ENCODE measurements at regions not wholly inside any gene's neighbourhood (a gene's known extent, or its start where the extent isn't known, plus 50 kb on each side); places are given as distances from the start of the nearest gene placed in this dataset.

DNA sequence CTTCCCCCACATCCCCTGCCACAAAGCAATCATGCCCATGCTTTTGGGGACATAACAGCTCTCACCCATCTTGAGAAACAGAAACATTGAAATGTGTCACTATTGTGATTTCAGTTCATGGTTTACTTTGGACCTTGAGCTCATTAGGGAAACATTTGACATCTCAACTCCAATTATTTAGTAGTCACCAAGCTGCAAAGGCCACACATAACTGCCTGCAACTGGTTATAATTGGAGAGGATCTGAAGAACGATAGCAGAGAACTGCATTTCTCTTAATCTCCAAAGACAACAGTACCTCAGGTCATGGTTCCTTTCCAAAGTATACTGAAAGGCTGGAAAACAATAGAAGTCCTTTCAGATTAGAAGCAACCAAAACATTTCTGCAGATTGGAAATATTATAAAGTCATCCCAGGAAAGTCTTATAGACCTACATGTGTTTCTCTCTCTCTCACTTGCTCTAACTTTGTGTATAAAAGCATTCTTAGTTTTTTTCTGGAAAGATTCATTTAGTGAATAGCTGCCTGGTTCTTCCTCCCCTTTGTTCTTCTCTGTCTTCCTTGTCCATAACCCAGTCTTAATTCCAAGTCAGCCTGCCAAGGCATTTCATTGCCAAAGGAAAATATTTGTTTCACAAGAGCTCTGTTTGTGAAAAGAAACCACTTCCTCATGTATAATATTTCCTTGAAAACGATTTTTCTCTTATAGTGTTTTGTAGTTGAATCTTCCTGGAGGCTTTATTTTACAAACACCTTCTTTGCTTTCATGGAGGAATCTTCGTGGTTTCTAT is 426.8 kb downstream of the ADGRL2 start:
- TF ChIP-seq CEBPB (IDR thresholded peaks at IDR 0.05) (no peak), YY1 (IDR thresholded peaks at IDR 0.05; ENCODE audit: low read depth) (no peak), RAD21 (IDR thresholded peaks at IDR 0.05; ENCODE audit: low read depth) (no peak), FOXM1 (IDR thresholded peaks at IDR 0.05; ENCODE audit: borderline replicate concordance, low read depth) (no peak), EP300 (IDR thresholded peaks at IDR 0.05; ENCODE audit: borderline replicate concordance) (no peak), TAF1 (IDR thresholded peaks at IDR 0.05; ENCODE audit: low read depth) (no peak), CREB1 (IDR thresholded peaks at IDR 0.05; ENCODE audit: low read depth) (no peak), NFIC (IDR thresholded peaks at IDR 0.05) (no peak), ZBTB7A (IDR thresholded peaks at IDR 0.05; ENCODE audit: low read depth) (no peak)
- TF ChIP-seq, protein P1, sequence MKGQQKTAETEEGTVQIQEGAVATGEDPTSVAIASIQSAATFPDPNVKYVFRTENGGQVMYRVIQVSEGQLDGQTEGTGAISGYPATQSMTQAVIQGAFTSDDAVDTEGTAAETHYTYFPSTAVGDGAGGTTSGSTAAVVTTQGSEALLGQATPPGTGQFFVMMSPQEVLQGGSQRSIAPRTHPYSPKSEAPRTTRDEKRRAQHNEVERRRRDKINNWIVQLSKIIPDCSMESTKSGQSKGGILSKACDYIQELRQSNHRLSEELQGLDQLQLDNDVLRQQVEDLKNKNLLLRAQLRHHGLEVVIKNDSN (IDR thresholded peaks at IDR 0.05), result no peak
- TF ChIP-seq, protein P2, sequence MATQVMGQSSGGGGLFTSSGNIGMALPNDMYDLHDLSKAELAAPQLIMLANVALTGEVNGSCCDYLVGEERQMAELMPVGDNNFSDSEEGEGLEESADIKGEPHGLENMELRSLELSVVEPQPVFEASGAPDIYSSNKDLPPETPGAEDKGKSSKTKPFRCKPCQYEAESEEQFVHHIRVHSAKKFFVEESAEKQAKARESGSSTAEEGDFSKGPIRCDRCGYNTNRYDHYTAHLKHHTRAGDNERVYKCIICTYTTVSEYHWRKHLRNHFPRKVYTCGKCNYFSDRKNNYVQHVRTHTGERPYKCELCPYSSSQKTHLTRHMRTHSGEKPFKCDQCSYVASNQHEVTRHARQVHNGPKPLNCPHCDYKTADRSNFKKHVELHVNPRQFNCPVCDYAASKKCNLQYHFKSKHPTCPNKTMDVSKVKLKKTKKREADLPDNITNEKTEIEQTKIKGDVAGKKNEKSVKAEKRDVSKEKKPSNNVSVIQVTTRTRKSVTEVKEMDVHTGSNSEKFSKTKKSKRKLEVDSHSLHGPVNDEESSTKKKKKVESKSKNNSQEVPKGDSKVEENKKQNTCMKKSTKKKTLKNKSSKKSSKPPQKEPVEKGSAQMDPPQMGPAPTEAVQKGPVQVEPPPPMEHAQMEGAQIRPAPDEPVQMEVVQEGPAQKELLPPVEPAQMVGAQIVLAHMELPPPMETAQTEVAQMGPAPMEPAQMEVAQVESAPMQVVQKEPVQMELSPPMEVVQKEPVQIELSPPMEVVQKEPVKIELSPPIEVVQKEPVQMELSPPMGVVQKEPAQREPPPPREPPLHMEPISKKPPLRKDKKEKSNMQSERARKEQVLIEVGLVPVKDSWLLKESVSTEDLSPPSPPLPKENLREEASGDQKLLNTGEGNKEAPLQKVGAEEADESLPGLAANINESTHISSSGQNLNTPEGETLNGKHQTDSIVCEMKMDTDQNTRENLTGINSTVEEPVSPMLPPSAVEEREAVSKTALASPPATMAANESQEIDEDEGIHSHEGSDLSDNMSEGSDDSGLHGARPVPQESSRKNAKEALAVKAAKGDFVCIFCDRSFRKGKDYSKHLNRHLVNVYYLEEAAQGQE (IDR thresholded peaks at IDR 0.05; ENCODE audit: low read depth), result no peak
- TF ChIP-seq, protein P3, sequence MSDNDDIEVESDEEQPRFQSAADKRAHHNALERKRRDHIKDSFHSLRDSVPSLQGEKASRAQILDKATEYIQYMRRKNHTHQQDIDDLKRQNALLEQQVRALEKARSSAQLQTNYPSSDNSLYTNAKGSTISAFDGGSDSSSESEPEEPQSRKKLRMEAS (IDR thresholded peaks at IDR 0.05), result no peak

Measured in Ishikawa (cell line).